ENCODE measurements at regions not wholly inside any gene's neighbourhood (a gene's known extent, or its start where the extent isn't known, plus 50 kb on each side); places are given as distances from the start of the nearest gene placed in this dataset.

GRCh38 chr2:107645586-107645985, 181.1 kb upstream of the RGPD4 start:
- intact Hi-C loops (cut with DNase I) = no loop called here

GRCh38 chr2:107648781-107649404, 177.8 kb upstream of the RGPD4 start:
- no peak overlapping the region for H3K27ac ChIP-seq
- intact Hi-C loops (cut with DNase I) = no loop called here
- peaks cover 0 to 6% (median 0%) of the 10 kb centered on the region in 3 donors for H3K9me3 ChIP-seq
- 71 to 85% methylated on average over 9 to 10 of the region's 11 CpGs for WGBS, 2 donors
- H3K4me1 ChIP-seq = no peaks in the 10 kb centered on the region
- DNase-seq = no peak
- H3K27me3 ChIP-seq = no peaks in the 10 kb centered on the region
- ATAC-seq = no peak
- no peak overlapping the region for H3K4me3 ChIP-seq
- TF ChIP-seq CTCF (IDR thresholded peaks at IDR 0.05) (no peak), POLR2A (IDR thresholded peaks at IDR 0.05) (no peak)
- H3K36me3 ChIP-seq (replicated peaks in 1 of 2; ENCODE audit: insufficient read depth in 1 of 2, low read depth in 2 of 2) = no peaks in the 10 kb centered on the region

More at GRCh38 chr2:107645586-107645985, 181.1 kb upstream of the RGPD4 start:
- peaks cover 0 to 13% (median 0%) of the 10 kb centered on the region in 3 donors for H3K9me3 ChIP-seq
- no peaks in the 10 kb centered on the region for H3K27me3 ChIP-seq
- TF ChIP-seq POLR2A (IDR thresholded peaks at IDR 0.05) (no peak), CTCF (IDR thresholded peaks at IDR 0.05) (no peak)
- H3K27ac ChIP-seq = no peak overlapping the region
- H3K4me1 ChIP-seq = no peaks in the 10 kb centered on the region
- H3K36me3 ChIP-seq (replicated peaks in 1 of 2; ENCODE audit: insufficient read depth in 1 of 2, low read depth in 2 of 2) = no peaks in the 10 kb centered on the region
- no peak overlapping the region for H3K4me3 ChIP-seq
- DNase-seq (no peak), ATAC-seq (no peak)

- intact Hi-C loops (cut with DNase I) = no loop called here
- 59 to 60% methylated on average over 3 of the region's 3 CpGs for WGBS, 2 donors
Measured at GRCh38 chr2:107657049-107657448, 169.6 kb upstream of the RGPD4 start.

GRCh38 chr2:107663632-107664031, 163.1 kb upstream of the RGPD4 start:
- 58 to 61% methylated on average over 5 to 6 of the region's 6 CpGs for WGBS, 2 donors
- Histone ChIP-seq H3K36me3 (replicated peaks in 1 of 2; ENCODE audit: insufficient read depth in 1 of 2, low read depth in 2 of 2) (no peaks in the 10 kb centered on the region), H3K9me3 (no peaks in the 10 kb centered on the region), H3K27ac (no peak overlapping the region), H3K4me1 (no peaks in the 10 kb centered on the region), H3K4me3 (no peak overlapping the region), H3K27me3 (no peaks in the 10 kb centered on the region)
- no peak for TF ChIP-seq CTCF (IDR thresholded peaks at IDR 0.05)
- TF ChIP-seq POLR2A (IDR thresholded peaks at IDR 0.05) = no peak
- ATAC-seq (no peak), DNase-seq (no peak)
- intact Hi-C loops (cut with DNase I) = no loop called here

More at GRCh38 chr2:107657049-107657448, 169.6 kb upstream of the RGPD4 start:
- DNase-seq (no peak), ATAC-seq (no peak)
- Histone ChIP-seq H3K4me1 (no peaks in the 10 kb centered on the region), H3K9me3 (no peaks in the 10 kb centered on the region), H3K27ac (no peak overlapping the region), H3K36me3 (replicated peaks in 1 of 2; ENCODE audit: insufficient read depth in 1 of 2, low read depth in 2 of 2) (no peaks in the 10 kb centered on the region), H3K27me3 (no peaks in the 10 kb centered on the region), H3K4me3 (no peak overlapping the region)
- TF ChIP-seq CTCF (IDR thresholded peaks at IDR 0.05) = no peak
- no peak for TF ChIP-seq POLR2A (IDR thresholded peaks at IDR 0.05)

GRCh38 chr2:107669335-107669734, 157.4 kb upstream of the RGPD4 start:
- no peak overlapping the region for H3K27ac ChIP-seq
- no peaks in the 10 kb centered on the region for H3K4me1 ChIP-seq
- H3K36me3 ChIP-seq (replicated peaks in 1 of 2; ENCODE audit: insufficient read depth in 1 of 2, low read depth in 2 of 2) = no peaks in the 10 kb centered on the region
- TF ChIP-seq CTCF (IDR thresholded peaks at IDR 0.05) (no peak), POLR2A (IDR thresholded peaks at IDR 0.05) (no peak)
- ATAC-seq (no peak), DNase-seq (no peak)
- intact Hi-C loops (cut with DNase I) = no loop called here
- peaks cover 0 to 7% (median 0%) of the 10 kb centered on the region in 3 donors for H3K9me3 ChIP-seq
- H3K4me3 ChIP-seq = no peak overlapping the region
- 20 to 29% methylated on average over 4 of the region's 4 CpGs for WGBS, 2 donors
- no peaks in the 10 kb centered on the region for H3K27me3 ChIP-seq
